ENCODE measurements at regions not wholly inside any gene's neighbourhood (a gene's known extent, or its start where the extent isn't known, plus 50 kb on each side); places are given as distances from the start of the nearest gene placed in this dataset.

DNA sequence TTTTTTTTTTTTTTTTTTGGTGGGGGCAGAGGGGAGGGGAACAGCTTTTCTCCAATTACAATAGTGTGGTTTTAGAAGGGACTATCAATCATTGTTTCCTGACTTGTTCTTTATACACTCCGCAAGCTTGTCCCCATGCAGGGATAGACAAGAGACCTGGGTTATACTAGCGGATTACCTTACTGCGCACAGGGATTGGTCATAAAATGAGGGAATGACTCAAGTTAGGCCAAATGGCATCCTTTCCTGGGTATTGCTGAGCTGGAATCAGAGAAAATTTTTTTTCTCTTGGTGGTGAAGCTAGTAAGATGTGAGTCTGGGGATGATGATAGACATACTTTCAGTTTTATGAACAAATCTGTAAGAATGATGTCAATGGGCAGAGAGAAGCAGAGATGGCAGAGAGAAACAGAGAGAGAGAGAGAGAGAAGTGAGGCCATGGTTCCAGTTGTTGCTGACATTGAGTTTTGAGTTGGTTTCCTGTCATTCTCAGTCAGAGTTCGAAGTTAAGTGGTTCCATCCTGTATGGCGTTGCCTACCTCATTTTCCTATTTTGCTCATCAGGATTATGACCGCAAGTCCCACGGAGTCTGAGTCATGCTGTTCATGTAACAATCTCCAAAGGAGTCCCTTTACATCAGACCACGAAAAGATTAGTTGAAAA, 59.1 kb upstream of the OTOGL start:
- Histone ChIP-seq H3K4me1 (ENCODE audit: insufficient read depth, low read length) (peaks cover 42% of the 10 kb centered on the region), H3K27ac (ENCODE audit: low read depth, low read length) (peak overlapping the region; percentile 51), H3K27me3 (ENCODE audit: insufficient read depth, low read length) (no peaks in the 10 kb centered on the region), H4K20me1 (ENCODE audit: insufficient read depth, low read length) (no peaks in the 10 kb centered on the region), H3K4me3 (ENCODE audit: insufficient read depth, low read length) (no peak overlapping the region), H3K9me3 (ENCODE audit: low read depth, low read length) (no peaks in the 10 kb centered on the region), H3K36me3 (ENCODE audit: insufficient read depth, low read length) (no peaks in the 10 kb centered on the region), H3K4me2 (ENCODE audit: insufficient read depth, low read length) (peak overlapping the region; percentile 24), H3K79me2 (ENCODE audit: insufficient read depth, low read length) (no peaks in the 10 kb centered on the region), H2AFZ (ENCODE audit: low read length) (peak overlapping the region; percentile 71)
- TF ChIP-seq, protein P1, sequence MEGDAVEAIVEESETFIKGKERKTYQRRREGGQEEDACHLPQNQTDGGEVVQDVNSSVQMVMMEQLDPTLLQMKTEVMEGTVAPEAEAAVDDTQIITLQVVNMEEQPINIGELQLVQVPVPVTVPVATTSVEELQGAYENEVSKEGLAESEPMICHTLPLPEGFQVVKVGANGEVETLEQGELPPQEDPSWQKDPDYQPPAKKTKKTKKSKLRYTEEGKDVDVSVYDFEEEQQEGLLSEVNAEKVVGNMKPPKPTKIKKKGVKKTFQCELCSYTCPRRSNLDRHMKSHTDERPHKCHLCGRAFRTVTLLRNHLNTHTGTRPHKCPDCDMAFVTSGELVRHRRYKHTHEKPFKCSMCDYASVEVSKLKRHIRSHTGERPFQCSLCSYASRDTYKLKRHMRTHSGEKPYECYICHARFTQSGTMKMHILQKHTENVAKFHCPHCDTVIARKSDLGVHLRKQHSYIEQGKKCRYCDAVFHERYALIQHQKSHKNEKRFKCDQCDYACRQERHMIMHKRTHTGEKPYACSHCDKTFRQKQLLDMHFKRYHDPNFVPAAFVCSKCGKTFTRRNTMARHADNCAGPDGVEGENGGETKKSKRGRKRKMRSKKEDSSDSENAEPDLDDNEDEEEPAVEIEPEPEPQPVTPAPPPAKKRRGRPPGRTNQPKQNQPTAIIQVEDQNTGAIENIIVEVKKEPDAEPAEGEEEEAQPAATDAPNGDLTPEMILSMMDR (IDR thresholded peaks at IDR 0.05; ENCODE audit: extremely low read depth, low read depth, low read length) = no peak
- no peak for DNase-seq (ENCODE audit: insufficient read length, low spot score, missing footprints)

- H3K79me2 ChIP-seq (ENCODE audit: insufficient read depth, low read length) = no peaks in the 10 kb centered on the region
- no peak for DNase-seq (ENCODE audit: insufficient read length, low spot score, missing footprints)
- peak overlapping the region; percentile 93 for H2AFZ ChIP-seq (ENCODE audit: low read length)
- H3K4me3 ChIP-seq (ENCODE audit: insufficient read depth, low read length) = peak overlapping the region; percentile 8
- TF ChIP-seq, protein P1 (IDR thresholded peaks at IDR 0.05; ENCODE audit: extremely low read depth, low read depth, low read length) = no peak
- no peaks in the 10 kb centered on the region for H4K20me1 ChIP-seq (ENCODE audit: insufficient read depth, low read length)
- H3K9me3 ChIP-seq (ENCODE audit: low read depth, low read length) = no peaks in the 10 kb centered on the region
- H3K4me2 ChIP-seq (ENCODE audit: insufficient read depth, low read length) = peak overlapping the region; percentile 55
- H3K27me3 ChIP-seq (ENCODE audit: insufficient read depth, low read length) = no peaks in the 10 kb centered on the region
- H3K4me1 ChIP-seq (ENCODE audit: insufficient read depth, low read length) = peaks cover 41% of the 10 kb centered on the region
- H3K27ac ChIP-seq (ENCODE audit: low read depth, low read length) = no peak overlapping the region
- no peaks in the 10 kb centered on the region for H3K36me3 ChIP-seq (ENCODE audit: insufficient read depth, low read length)
Measured at GRCh38 chr12:80038062-80038560, 61.2 kb upstream of the OTOGL start.

- no peaks in the 10 kb centered on the region for H3K79me2 ChIP-seq (ENCODE audit: insufficient read depth, low read length)
- H4K20me1 ChIP-seq (ENCODE audit: insufficient read depth, low read length) = no peaks in the 10 kb centered on the region
- H3K27ac ChIP-seq (ENCODE audit: low read depth, low read length) = peak overlapping the region; percentile 87
- peak overlapping the region; percentile 9 for H3K4me3 ChIP-seq (ENCODE audit: insufficient read depth, low read length)
- peak overlapping the region; percentile 67 for H3K4me2 ChIP-seq (ENCODE audit: insufficient read depth, low read length)
- no peaks in the 10 kb centered on the region for H3K27me3 ChIP-seq (ENCODE audit: insufficient read depth, low read length)
- H3K36me3 ChIP-seq (ENCODE audit: insufficient read depth, low read length) = no peaks in the 10 kb centered on the region
- peak; percentile 56 for DNase-seq (ENCODE audit: insufficient read length, low spot score, missing footprints)
- H2AFZ ChIP-seq (ENCODE audit: low read length) = no peak overlapping the region
- TF ChIP-seq, protein P1 (IDR thresholded peaks at IDR 0.05; ENCODE audit: extremely low read depth, low read depth, low read length) = no peak
- peaks cover 20% of the 10 kb centered on the region for H3K4me1 ChIP-seq (ENCODE audit: insufficient read depth, low read length)
- no peaks in the 10 kb centered on the region for H3K9me3 ChIP-seq (ENCODE audit: low read depth, low read length)
Measured at GRCh38 chr12:80033448-80033847, 65.9 kb upstream of the OTOGL start.

DNA sequence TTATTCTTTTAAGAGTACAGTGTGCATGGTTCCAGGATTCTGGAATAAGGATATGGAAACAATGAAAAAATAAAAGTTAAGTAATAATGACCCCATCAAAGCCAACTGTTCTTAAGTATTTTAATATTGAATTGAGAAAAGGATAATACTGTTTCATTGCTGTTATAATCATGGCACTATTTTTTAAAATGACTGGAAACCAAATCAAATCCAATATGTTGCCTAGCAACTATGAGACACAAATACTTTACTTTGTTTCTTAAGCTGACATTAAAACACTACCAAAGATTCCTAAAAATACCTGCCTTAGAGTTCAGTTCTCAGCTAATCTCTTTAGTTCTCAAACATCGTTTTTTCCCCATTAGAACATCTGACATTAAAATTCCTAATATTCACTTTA, 66.4 kb upstream of the OTOGL start:
- H3K27ac ChIP-seq (ENCODE audit: low read depth, low read length) = peak overlapping the region; percentile 87
- no peak overlapping the region for H2AFZ ChIP-seq (ENCODE audit: low read length)
- TF ChIP-seq, protein P1 (IDR thresholded peaks at IDR 0.05; ENCODE audit: extremely low read depth, low read depth, low read length) = no peak
- H3K9me3 ChIP-seq (ENCODE audit: low read depth, low read length) = no peaks in the 10 kb centered on the region
- no peaks in the 10 kb centered on the region for H3K36me3 ChIP-seq (ENCODE audit: insufficient read depth, low read length)
- no peaks in the 10 kb centered on the region for H4K20me1 ChIP-seq (ENCODE audit: insufficient read depth, low read length)
- DNase-seq (ENCODE audit: insufficient read length, low spot score, missing footprints) = no peak
- peaks cover 17% of the 10 kb centered on the region for H3K4me1 ChIP-seq (ENCODE audit: insufficient read depth, low read length)
- no peaks in the 10 kb centered on the region for H3K27me3 ChIP-seq (ENCODE audit: insufficient read depth, low read length)
- H3K4me3 ChIP-seq (ENCODE audit: insufficient read depth, low read length) = peak overlapping the region; percentile 9
- H3K4me2 ChIP-seq (ENCODE audit: insufficient read depth, low read length) = peak overlapping the region; percentile 67
- no peaks in the 10 kb centered on the region for H3K79me2 ChIP-seq (ENCODE audit: insufficient read depth, low read length)
